Activated CD8-positive, alpha-beta memory T cell treated with anti-CD3 and anti-CD28 coated beads for 24 hours (primary cell): ENCODE measurements at regions not wholly inside any gene's neighbourhood (a gene's known extent, or its start where the extent isn't known, plus 50 kb on each side); places are given as distances from the start of the nearest gene placed in this dataset.
"Not testable (repeated sequence)": the region's sequence is repeated elsewhere in the genome, so short reads cannot be mapped to it uniquely, and the experiment has no call there.

ENCODE experiments used
- DNase-seq: peaks from one replicate; pipeline ENCODE4 v3.0.0-alpha.2; 2020

GRCh38 chr5:40111036-40111435 is 568.7 kb upstream of the PTGER4 start:
- DNase-seq = not testable (repeated sequence)

- not testable (repeated sequence) for DNase-seq
Measured at GRCh38 chr5:40108764-40109390, 570.8 kb upstream of the PTGER4 start.

GRCh38 chr5:40107786-40108185 is 571.9 kb upstream of the PTGER4 start:
- not testable (repeated sequence) for DNase-seq

- no peak for DNase-seq
Measured at GRCh38 chr5:40106847-40107246, 572.9 kb upstream of the PTGER4 start.

- DNase-seq = no peak
Measured at GRCh38 chr5:40098313-40098712, 581.4 kb upstream of the PTGER4 start.

GRCh38 chr5:40093550-40093949 is 586.2 kb upstream of the PTGER4 start:
- no peak for DNase-seq

- DNase-seq = no peak
Measured at GRCh38 chr5:40089269-40089668, 590.4 kb upstream of the PTGER4 start.

GRCh38 chr5:40084614-40085013 is 595.1 kb upstream of the PTGER4 start:
- no peak for DNase-seq

- no peak for DNase-seq
Measured at GRCh38 chr5:40082313-40082712, 597.4 kb upstream of the PTGER4 start.

GRCh38 chr5:40080191-40080590 is 599.5 kb upstream of the PTGER4 start:
- DNase-seq = no peak

GRCh38 chr5:40078898-40079575 is 600.7 kb upstream of the PTGER4 start:
- DNase-seq = no peak

GRCh38 chr5:40074826-40075225 is 604.9 kb upstream of the PTGER4 start:
- no peak for DNase-seq

- DNase-seq = no peak
Measured at GRCh38 chr5:40073927-40074326, 605.8 kb upstream of the PTGER4 start.

GRCh38 chr5:40071870-40072269 is 607.8 kb upstream of the PTGER4 start:
- DNase-seq = no peak

- DNase-seq = no peak
Measured at GRCh38 chr5:40066616-40067015, 613.1 kb upstream of the PTGER4 start.

- no peak for DNase-seq
Measured at GRCh38 chr5:40052808-40053207, 626.9 kb upstream of the PTGER4 start.

GRCh38 chr5:40046792-40047191 is 622.0 kb upstream of the DAB2 start:
- no peak for DNase-seq

- DNase-seq = no peak
Measured at GRCh38 chr5:40045429-40045828, 620.6 kb upstream of the DAB2 start.

- no peak for DNase-seq
Measured at GRCh38 chr5:40043916-40044315, 619.1 kb upstream of the DAB2 start.

GRCh38 chr5:40041452-40041851 is 616.7 kb upstream of the DAB2 start:
- no peak for DNase-seq

- no peak for DNase-seq
Measured at GRCh38 chr5:40037713-40038112, 612.9 kb upstream of the DAB2 start.

GRCh38 chr5:40034441-40034840 is 609.7 kb upstream of the DAB2 start:
- no peak for DNase-seq

GRCh38 chr5:40033411-40033810 is 608.6 kb upstream of the DAB2 start:
- no peak for DNase-seq

- no peak for DNase-seq
Measured at GRCh38 chr5:40033009-40033408, 608.2 kb upstream of the DAB2 start.

- DNase-seq = no peak
Measured at GRCh38 chr5:40030661-40031060, 605.9 kb upstream of the DAB2 start.
